ENCODE measurements at regions not wholly inside any gene's neighbourhood (a gene's known extent, or its start where the extent isn't known, plus 50 kb on each side); places are given as distances from the start of the nearest gene placed in this dataset.

- no peak for TF ChIP-seq JUND (IDR thresholded peaks at IDR 0.05)
- no peak for TF ChIP-seq SP1 (IDR thresholded peaks at IDR 0.05)
- TF ChIP-seq CTCF (IDR thresholded peaks at IDR 0.05; ENCODE audit: low read depth, low read length, missing input control), result no peak
- no peak for TF ChIP-seq YY1 (IDR thresholded peaks at IDR 0.05)
- TF ChIP-seq MAX (IDR thresholded peaks at IDR 0.05), result no peak
- no peak for TF ChIP-seq RAD21 (IDR thresholded peaks at IDR 0.05)
- no peak for TF ChIP-seq REST (IDR thresholded peaks at IDR 0.05)
- TF ChIP-seq NR2F2 (IDR thresholded peaks at IDR 0.05), result no peak
- TF ChIP-seq TAF1 (conservative IDR thresholded peaks at IDR 0.05), result no peak
- no peak for TF ChIP-seq ZBTB33 (IDR thresholded peaks at IDR 0.05)
- no peak for TF ChIP-seq GABPA (IDR thresholded peaks at IDR 0.05 in 1 of 2, conservative IDR thresholded peaks at IDR 0.05 in 1 of 2)
- TF ChIP-seq EGR1 (IDR thresholded peaks at IDR 0.05; ENCODE audit: low read depth in 2 of 2), result no peak
Observed at GRCh38 chr2:187978356-187978755, 313.3 kb upstream of the GULP1 start.

All from liver (tissue), 3 donors.